Fibroblast of mammary gland (primary cell): ENCODE measurements at regions not wholly inside any gene's neighbourhood (a gene's known extent, or its start where the extent isn't known, plus 50 kb on each side); places are given as distances from the start of the nearest gene placed in this dataset.
A peak's percentile ranks its signal among the peaks of the same experiment; 100 is the strongest.

Source experiments
- DNase-seq: peaks from one replicate; pipeline ENCODE4 v3.0.0-alpha.2; 2010; ENCODE audit warnings: low read depth
- H3K4me3 ChIP-seq: 2 replicates; pipeline ENCODE4 v1.5.1; 2011; ENCODE audit warnings: low read depth, mild to moderate bottlenecking, low read length, moderate library complexity; ENCODE audit not compliant: control insufficient read depth
- CTCF ChIP-seq: conservative IDR thresholded peaks from 2 replicates; pipeline ENCODE4 v1.5.1; 2011; ENCODE audit warnings: low read depth, low read length, inconsistent platforms; ENCODE audit not compliant: control insufficient read depth, insufficient read depth

GRCh38 chr5:121325930-121326329 is 525.8 kb upstream of the FTMT start:
- TF ChIP-seq CTCF = no peak
- no peak for DNase-seq
- H3K4me3 ChIP-seq = no peak overlapping the region

- TF ChIP-seq CTCF = no peak
- H3K4me3 ChIP-seq = no peak overlapping the region
- DNase-seq = peak; percentile 55
Observed at GRCh38 chr5:121350181-121350930, 501.3 kb upstream of the FTMT start.

- peak; percentile 48 for DNase-seq
- TF ChIP-seq CTCF = no peak
- no peak overlapping the region for H3K4me3 ChIP-seq
Observed at GRCh38 chr5:121366515-121366914, 485.2 kb upstream of the FTMT start.

- TF ChIP-seq CTCF = no peak
- no peak for DNase-seq
- no peak overlapping the region for H3K4me3 ChIP-seq
Observed at GRCh38 chr5:121373371-121373770, 478.3 kb upstream of the FTMT start.

GRCh38 chr5:121377461-121377860 is 474.2 kb upstream of the FTMT start:
- TF ChIP-seq CTCF = no peak
- H3K4me3 ChIP-seq = no peak overlapping the region
- no peak for DNase-seq

GRCh38 chr5:121378046-121378445 is 473.6 kb upstream of the FTMT start:
- no peak for TF ChIP-seq CTCF
- no peak for DNase-seq
- no peak overlapping the region for H3K4me3 ChIP-seq

- no peak overlapping the region for H3K4me3 ChIP-seq
- TF ChIP-seq CTCF = no peak
- DNase-seq = no peak
Observed at GRCh38 chr5:121378559-121379359, 472.9 kb upstream of the FTMT start.
